GM10248 (cell line): ENCODE measurements at regions not wholly inside any gene's neighbourhood (a gene's known extent, or its start where the extent isn't known, plus 50 kb on each side); places are given as distances from the start of the nearest gene placed in this dataset.
"Not testable (repeated sequence)": the region's sequence is repeated elsewhere in the genome, so short reads cannot be mapped to it uniquely, and the experiment has no call there.

ENCODE experiments used
- CTCF ChIA-PET: fragments of 300-600 bp; sonication (Branson Sonifier 250); formaldehyde crosslinking; extraction: SDS; loops from one replicate; lab custom pipeline; 2021; ENCODE audit warnings: antibody characterized with exemption; lab: Yijun Ruan, JAX
- POLR2A ChIA-PET: fragments of 350-650 bp; sonication (Branson Sonifier 250); formaldehyde crosslinking; extraction: SDS; loops from one replicate; lab custom pipeline; 2020; ENCODE audit warnings: antibody characterized with exemption; lab: Yijun Ruan, JAX
- DNase-seq: peaks from one replicate; pipeline ENCODE4 v3.0.0; 2012; ENCODE audit errors: extremely low spot score
- CTCF ChIP-seq: IDR thresholded peaks from 2 replicates; pipeline ENCODE4 v1.5.1; 2012; ENCODE audit warnings: mild to moderate bottlenecking, low read depth; ENCODE audit errors: extremely low read depth, missing control alignments, control extremely low read depth

- CTCF ChIA-PET, result no interaction called here
- POLR2A ChIA-PET, result no interaction called here
These were observed 89.5 kb upstream of the DPP10 start for GRCh38 chr2:114352988-114353387.

GRCh38 chr2:114354199-114354598 is 88.2 kb upstream of the DPP10 start:
- TF ChIP-seq CTCF, result no peak
- CTCF ChIA-PET, result interaction anchor here (1.0 kb wide), 2 partner anchors 10 to 24 kb away, joined by 3 read pairs; no protein-coding TSS in a partner anchor
- DNase-seq, result no peak
- POLR2A ChIA-PET, result no interaction called here

More at GRCh38 chr2:114352988-114353387, 89.5 kb upstream of the DPP10 start:
- no peak for DNase-seq
- no peak for TF ChIP-seq CTCF

GRCh38 chr2:114368705-114369104 is 73.7 kb upstream of the DPP10 start:
- TF ChIP-seq CTCF, result no peak
- ChIA-PET CTCF (no interaction called here), POLR2A (no interaction called here)
- DNase-seq, result no peak

- POLR2A ChIA-PET, DNase-seq, CTCF ChIA-PET: not testable (repeated sequence)
These were observed 70.7 kb upstream of the DPP10 start for GRCh38 chr2:114371721-114372120.

GRCh38 chr2:114373591-114373990 is 68.8 kb upstream of the DPP10 start:
- no peak for DNase-seq
- POLR2A ChIA-PET, result no interaction called here
- CTCF ChIA-PET, result no interaction called here
- TF ChIP-seq CTCF, result no peak

GRCh38 chr2:114384441-114384840 is 58.0 kb upstream of the DPP10 start:
- ChIA-PET POLR2A (no interaction called here), CTCF (no interaction called here)
- no peak for DNase-seq
- TF ChIP-seq CTCF, result no peak

GRCh38 chr2:114389021-114389420 is 53.4 kb upstream of the DPP10 start:
- ChIA-PET CTCF (interaction anchor here (1.1 kb wide), 1 partner anchor 10 kb away, joined by 3 read pairs; no protein-coding TSS in a partner anchor), POLR2A (no interaction called here)
- no peak for TF ChIP-seq CTCF
- no peak for DNase-seq
